Skeletal muscle tissue (tissue), 4 donors: ENCODE measurements at regions not wholly inside any gene's neighbourhood (a gene's known extent, or its start where the extent isn't known, plus 50 kb on each side); places are given as distances from the start of the nearest gene placed in this dataset. TPM values are rescaled to one million over a fixed set of nuclear protein-coding genes. Genes with fewer than 3 reads are reported as not detected.

Experiments
- H3K27ac ChIP-seq: one replicate; pipeline ENCODE4 v1.7.0; 2013; ENCODE audit warnings: mild to moderate bottlenecking, low read depth, low read length, inconsistent platforms
- H3K27me3 ChIP-seq, 3 donors: one replicate each; pipeline ENCODE4 v1.7.0; 2013; ENCODE audit warnings: low read length in 3 of 3; ENCODE audit not compliant: control insufficient read depth in 3 of 3, insufficient read depth in 3 of 3
- H3K36me3 ChIP-seq, 3 donors: one replicate each; pipeline ENCODE4 v1.7.0; 2013; ENCODE audit warnings: low read length in 3 of 3; ENCODE audit not compliant: control insufficient read depth in 3 of 3, insufficient read depth in 3 of 3
- H3K4me1 ChIP-seq, 3 donors: one replicate each; pipeline ENCODE4 v1.7.0; 2013; ENCODE audit warnings: low read length in 3 of 3, mild to moderate bottlenecking in 3 of 3; ENCODE audit not compliant: control insufficient read depth in 3 of 3, insufficient read depth in 3 of 3
- H3K4me3 ChIP-seq, 3 donors: one replicate each; pipeline ENCODE4 v1.7.0; 2013; ENCODE audit warnings: low read length in 3 of 3
- H3K9ac ChIP-seq, 3 donors: one replicate each; pipeline ENCODE4 v1.7.0; 2013; ENCODE audit warnings: low read length in 3 of 3, mild to moderate bottlenecking in 3 of 3, moderate library complexity in 2 of 3, low read depth in 1 of 3
- H3K9me3 ChIP-seq, 3 donors: one replicate each; pipeline ENCODE4 v1.7.0; 2013; ENCODE audit warnings: low read length in 3 of 3; ENCODE audit not compliant: control insufficient read depth in 3 of 3
- small RNA-seq: library from RNA; depleted of rRNA; stranded (forward); fragments of <200 nt; gene quantifications from one replicate; pipeline ENCODE3, GENCODE V24; 2014
- donor health status: Osteomylitis.

GRCh38 chr3:124666067-124666466 lies 64.2 kb upstream of the UMPS start:
- H3K36me3 ChIP-seq: peaks cover 23 to 51% (median 33%) of the 10 kb centered on the region in 3 donors
- H3K9ac ChIP-seq: no peak overlapping the region
- no peaks in the 10 kb centered on the region for H3K27me3 ChIP-seq
- no peak overlapping the region for H3K4me3 ChIP-seq
- peaks cover 0 to 13% (median 3%) of the 10 kb centered on the region in 3 donors for H3K4me1 ChIP-seq
- H3K27ac ChIP-seq: no peak overlapping the region
- H3K9me3 ChIP-seq: no peaks in the 10 kb centered on the region

GRCh38 chr3:124669470-124669869 lies 60.8 kb upstream of the UMPS start:
- no peak overlapping the region for H3K9ac ChIP-seq
- H3K27me3 ChIP-seq: no peaks in the 10 kb centered on the region
- no peak overlapping the region for H3K4me3 ChIP-seq
- H3K27ac ChIP-seq: no peak overlapping the region
- H3K9me3 ChIP-seq: no peaks in the 10 kb centered on the region
- H3K4me1 ChIP-seq: peaks cover 0 to 18% (median 3%) of the 10 kb centered on the region in 3 donors
- H3K36me3 ChIP-seq: peaks cover 26 to 60% (median 41%) of the 10 kb centered on the region in 3 donors

GRCh38 chr3:124671106-124671505 lies 59.1 kb upstream of the UMPS start:
- Histone ChIP-seq H3K4me3 (no peak overlapping the region), H3K9me3 (no peaks in the 10 kb centered on the region), H3K27ac (no peak overlapping the region), H3K27me3 (no peaks in the 10 kb centered on the region), H3K9ac (no peak overlapping the region), H3K36me3 (peaks cover 35 to 56% (median 41%) of the 10 kb centered on the region in 3 donors), H3K4me1 (peaks cover 0 to 16% (median 2%) of the 10 kb centered on the region in 3 donors)

GRCh38 chr3:124674336-124674735 lies 55.9 kb upstream of the UMPS start:
- H3K27ac ChIP-seq: no peak overlapping the region
- no peaks in the 10 kb centered on the region for H3K9me3 ChIP-seq
- H3K4me3 ChIP-seq: no peak overlapping the region
- H3K4me1 ChIP-seq: peaks cover 0 to 13% (median 4%) of the 10 kb centered on the region in 3 donors
- H3K27me3 ChIP-seq: no peaks in the 10 kb centered on the region
- H3K36me3 ChIP-seq: peaks cover 31 to 46% (median 37%) of the 10 kb centered on the region in 3 donors
- H3K9ac ChIP-seq: no peak overlapping the region

- peaks cover 32 to 42% (median 39%) of the 10 kb centered on the region in 3 donors for H3K36me3 ChIP-seq
- H3K4me3 ChIP-seq: no peak overlapping the region
- no peaks in the 10 kb centered on the region for H3K27me3 ChIP-seq
- H3K9me3 ChIP-seq: no peaks in the 10 kb centered on the region
- H3K27ac ChIP-seq: peak overlapping the region; percentile 26
- H3K9ac ChIP-seq: no peak overlapping the region
- peaks cover 0 to 13% (median 4%) of the 10 kb centered on the region in 3 donors for H3K4me1 ChIP-seq
Measured at GRCh38 chr3:124676236-124676635, 54.0 kb upstream of the UMPS start.

GRCh38 chr3:124679048-124679638 lies 51.1 kb upstream of the UMPS start:
- H3K36me3 ChIP-seq: peaks cover 20 to 31% (median 23%) of the 10 kb centered on the region in 3 donors
- H3K9me3 ChIP-seq: no peaks in the 10 kb centered on the region
- H3K4me1 ChIP-seq: peaks cover 0 to 10% (median 4%) of the 10 kb centered on the region in 3 donors
- no peak overlapping the region for H3K4me3 ChIP-seq
- H3K27ac ChIP-seq: no peak overlapping the region
- no peak overlapping the region for H3K9ac ChIP-seq
- no peaks in the 10 kb centered on the region for H3K27me3 ChIP-seq

Small RNA genes lying in the stretch of these regions (small RNA-seq; reads per million reads assigned to genes)
- gene MIR5002 (0.16 reads per million), gene MIR6083 (not detected), gene RNU6-143P (not detected)
